Ishikawa (cell line): ENCODE measurements at regions not wholly inside any gene's neighbourhood (a gene's known extent, or its start where the extent isn't known, plus 50 kb on each side); places are given as distances from the start of the nearest gene placed in this dataset.

ENCODE experiments used
- CEBPB ChIP-seq: IDR thresholded peaks from 2 replicates; pipeline ENCODE4 v1.6.1; 2012
- CREB1 ChIP-seq: IDR thresholded peaks from 2 replicates; pipeline ENCODE4 v1.6.1; 2012; ENCODE audit warnings: low read depth
- EGR1 ChIP-seq: IDR thresholded peaks from 2 replicates; pipeline ENCODE4 v1.6.1; 2012
- EP300 ChIP-seq: IDR thresholded peaks from 2 replicates; pipeline ENCODE4 v1.6.1; 2012; ENCODE audit warnings: borderline replicate concordance
- FOXM1 ChIP-seq: IDR thresholded peaks from 2 replicates; pipeline ENCODE4 v1.6.1; 2012; ENCODE audit warnings: low read depth, borderline replicate concordance
- MAX ChIP-seq: IDR thresholded peaks from 2 replicates; pipeline ENCODE4 v1.6.1; 2012
- NFIC ChIP-seq: IDR thresholded peaks from 2 replicates; pipeline ENCODE4 v1.6.1; 2012
- TCF12 ChIP-seq: IDR thresholded peaks from 2 replicates; pipeline ENCODE4 v1.6.1; 2012; ENCODE audit warnings: low read depth
- TEAD4 ChIP-seq: IDR thresholded peaks from 2 replicates; pipeline ENCODE4 v1.6.1; 2012
- USF1 ChIP-seq: IDR thresholded peaks from 2 replicates; pipeline ENCODE4 v1.6.1; 2012
- YY1 ChIP-seq: IDR thresholded peaks from 2 replicates; pipeline ENCODE4 v1.6.1; 2012; ENCODE audit warnings: low read depth
- ZBTB7A ChIP-seq: IDR thresholded peaks from 2 replicates; pipeline ENCODE4 v1.6.1; 2012; ENCODE audit warnings: low read depth
- TF ChIP-seq, protein P1 (sequence below): IDR thresholded peaks from 2 replicates; pipeline ENCODE4 v1.6.1; 2012; ENCODE audit warnings: low read depth, mild to moderate bottlenecking

DNA sequence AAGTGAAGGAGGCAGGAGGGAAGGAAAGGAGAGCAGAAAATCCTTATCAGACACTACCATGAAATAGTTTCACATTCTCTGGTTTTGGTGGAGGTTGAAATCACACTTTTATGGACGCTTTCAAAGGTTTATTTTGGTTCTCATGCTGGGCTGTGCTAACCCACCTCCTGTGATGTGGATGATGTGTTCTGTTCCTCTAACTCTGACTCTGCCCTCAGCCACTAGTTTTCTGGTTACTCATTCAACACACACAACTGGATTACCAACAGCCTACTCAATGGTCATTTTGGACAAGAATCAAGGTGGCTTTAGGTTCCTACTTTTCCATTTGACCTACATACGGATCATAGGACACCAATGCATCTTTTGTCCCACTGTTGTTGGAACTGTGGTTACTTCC is 522.1 kb upstream of the BTBD3 start:
- no peak for TF ChIP-seq EGR1
- TF ChIP-seq USF1 = no peak
- TF ChIP-seq, protein P1, sequence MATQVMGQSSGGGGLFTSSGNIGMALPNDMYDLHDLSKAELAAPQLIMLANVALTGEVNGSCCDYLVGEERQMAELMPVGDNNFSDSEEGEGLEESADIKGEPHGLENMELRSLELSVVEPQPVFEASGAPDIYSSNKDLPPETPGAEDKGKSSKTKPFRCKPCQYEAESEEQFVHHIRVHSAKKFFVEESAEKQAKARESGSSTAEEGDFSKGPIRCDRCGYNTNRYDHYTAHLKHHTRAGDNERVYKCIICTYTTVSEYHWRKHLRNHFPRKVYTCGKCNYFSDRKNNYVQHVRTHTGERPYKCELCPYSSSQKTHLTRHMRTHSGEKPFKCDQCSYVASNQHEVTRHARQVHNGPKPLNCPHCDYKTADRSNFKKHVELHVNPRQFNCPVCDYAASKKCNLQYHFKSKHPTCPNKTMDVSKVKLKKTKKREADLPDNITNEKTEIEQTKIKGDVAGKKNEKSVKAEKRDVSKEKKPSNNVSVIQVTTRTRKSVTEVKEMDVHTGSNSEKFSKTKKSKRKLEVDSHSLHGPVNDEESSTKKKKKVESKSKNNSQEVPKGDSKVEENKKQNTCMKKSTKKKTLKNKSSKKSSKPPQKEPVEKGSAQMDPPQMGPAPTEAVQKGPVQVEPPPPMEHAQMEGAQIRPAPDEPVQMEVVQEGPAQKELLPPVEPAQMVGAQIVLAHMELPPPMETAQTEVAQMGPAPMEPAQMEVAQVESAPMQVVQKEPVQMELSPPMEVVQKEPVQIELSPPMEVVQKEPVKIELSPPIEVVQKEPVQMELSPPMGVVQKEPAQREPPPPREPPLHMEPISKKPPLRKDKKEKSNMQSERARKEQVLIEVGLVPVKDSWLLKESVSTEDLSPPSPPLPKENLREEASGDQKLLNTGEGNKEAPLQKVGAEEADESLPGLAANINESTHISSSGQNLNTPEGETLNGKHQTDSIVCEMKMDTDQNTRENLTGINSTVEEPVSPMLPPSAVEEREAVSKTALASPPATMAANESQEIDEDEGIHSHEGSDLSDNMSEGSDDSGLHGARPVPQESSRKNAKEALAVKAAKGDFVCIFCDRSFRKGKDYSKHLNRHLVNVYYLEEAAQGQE = no peak
- no peak for TF ChIP-seq FOXM1
- TF ChIP-seq EP300 = no peak
- no peak for TF ChIP-seq NFIC
- TF ChIP-seq TCF12 = no peak
- TF ChIP-seq YY1 = no peak
- no peak for TF ChIP-seq ZBTB7A
- no peak for TF ChIP-seq MAX
- TF ChIP-seq CREB1 = no peak
- no peak for TF ChIP-seq CEBPB
- TF ChIP-seq TEAD4 = no peak
